GM23248 (cell line): ENCODE measurements at regions not wholly inside any gene's neighbourhood (a gene's known extent, or its start where the extent isn't known, plus 50 kb on each side); places are given as distances from the start of the nearest gene placed in this dataset.

ENCODE experiments used
- EZH2 ChIP-seq: fragments of 200-600 bp; sonication (generic); IDR thresholded peaks from 2 replicates; pipeline ENCODE4 v1.6.1; 2018; ENCODE audit warnings: antibody characterized with exemption, mild to moderate bottlenecking; ENCODE audit not compliant: insufficient read depth, poor library complexity, severe bottlenecking
- EZH2phosphoT487 ChIP-seq: fragments of 200-600 bp; sonication (generic); IDR thresholded peaks from 2 replicates; pipeline ENCODE4 v1.6.1; 2018; ENCODE audit warnings: antibody characterized with exemption, moderate library complexity, mild to moderate bottlenecking, low read depth; ENCODE audit not compliant: insufficient read depth

- TF ChIP-seq EZH2 (no peak), EZH2phosphoT487 (no peak)
Observed at GRCh38 chrX:22389556-22390179, 117.0 kb downstream of the CBLL2 start.
